ENCODE measurements at regions not wholly inside any gene's neighbourhood (a gene's known extent, or its start where the extent isn't known, plus 50 kb on each side); places are given as distances from the start of the nearest gene placed in this dataset.
"Not testable (repeated sequence)": the region's sequence is repeated elsewhere in the genome, so short reads cannot be mapped to it uniquely, and the experiment has no call there.

- Histone ChIP-seq H3K4me3 (ENCODE audit: insufficient read depth, low read depth, low read length) (no peak overlapping the region), H3K27me3 (ENCODE audit: control insufficient read depth, insufficient read depth, low read length) (no peaks in the 10 kb centered on the region), H3K36me3 (replicated peaks; ENCODE audit: control insufficient read depth, insufficient read depth, low read length) (no peaks in the 10 kb centered on the region)
- no peak for DNase-seq
Observed at GRCh38 chr2:184031402-184032147, 566.8 kb upstream of the ZNF804A start.

- Histone ChIP-seq H3K27me3 (ENCODE audit: control insufficient read depth, insufficient read depth, low read length) (no peaks in the 10 kb centered on the region), H3K4me3 (ENCODE audit: insufficient read depth, low read depth, low read length) (no peak overlapping the region), H3K36me3 (replicated peaks; ENCODE audit: control insufficient read depth, insufficient read depth, low read length) (no peaks in the 10 kb centered on the region)
- DNase-seq: no peak
Observed at GRCh38 chr2:184032983-184033382, 565.3 kb upstream of the ZNF804A start.

- no peaks in the 10 kb centered on the region for H3K36me3 ChIP-seq (replicated peaks; ENCODE audit: control insufficient read depth, insufficient read depth, low read length)
- H3K4me3 ChIP-seq (ENCODE audit: insufficient read depth, low read depth, low read length): no peak overlapping the region
- no peaks in the 10 kb centered on the region for H3K27me3 ChIP-seq (ENCODE audit: control insufficient read depth, insufficient read depth, low read length)
- no peak for DNase-seq
Observed at GRCh38 chr2:184037273-184037672, 561.1 kb upstream of the ZNF804A start.

- H3K36me3 ChIP-seq (replicated peaks; ENCODE audit: control insufficient read depth, insufficient read depth, low read length): no peaks in the 10 kb centered on the region
- H3K27me3 ChIP-seq (ENCODE audit: control insufficient read depth, insufficient read depth, low read length): no peaks in the 10 kb centered on the region
- H3K4me3 ChIP-seq (ENCODE audit: insufficient read depth, low read depth, low read length): no peak overlapping the region
- no peak for DNase-seq
Observed at GRCh38 chr2:184039493-184039892, 558.8 kb upstream of the ZNF804A start.

- no peaks in the 10 kb centered on the region for H3K27me3 ChIP-seq (ENCODE audit: control insufficient read depth, insufficient read depth, low read length)
- DNase-seq: no peak
- H3K36me3 ChIP-seq (replicated peaks; ENCODE audit: control insufficient read depth, insufficient read depth, low read length): no peaks in the 10 kb centered on the region
- H3K4me3 ChIP-seq (ENCODE audit: insufficient read depth, low read depth, low read length): no peak overlapping the region
Observed at GRCh38 chr2:184040230-184040629, 558.1 kb upstream of the ZNF804A start.

- Histone ChIP-seq H3K4me3 (ENCODE audit: insufficient read depth, low read depth, low read length) (no peak overlapping the region), H3K27me3 (ENCODE audit: control insufficient read depth, insufficient read depth, low read length) (no peaks in the 10 kb centered on the region), H3K36me3 (replicated peaks; ENCODE audit: control insufficient read depth, insufficient read depth, low read length) (no peaks in the 10 kb centered on the region)
- DNase-seq: no peak
Observed at GRCh38 chr2:184041077-184041476, 557.3 kb upstream of the ZNF804A start.

GRCh38 chr2:184041777-184042176, 556.6 kb upstream of the ZNF804A start:
- Histone ChIP-seq H3K4me3 (ENCODE audit: insufficient read depth, low read depth, low read length) (no peak overlapping the region), H3K36me3 (replicated peaks; ENCODE audit: control insufficient read depth, insufficient read depth, low read length) (no peaks in the 10 kb centered on the region), H3K27me3 (ENCODE audit: control insufficient read depth, insufficient read depth, low read length) (no peaks in the 10 kb centered on the region)
- no peak for DNase-seq

GRCh38 chr2:184047536-184047935, 550.8 kb upstream of the ZNF804A start:
- no peak for DNase-seq
- Histone ChIP-seq H3K4me3 (ENCODE audit: insufficient read depth, low read depth, low read length) (no peak overlapping the region), H3K36me3 (replicated peaks; ENCODE audit: control insufficient read depth, insufficient read depth, low read length) (no peaks in the 10 kb centered on the region), H3K27me3 (ENCODE audit: control insufficient read depth, insufficient read depth, low read length) (no peaks in the 10 kb centered on the region)

GRCh38 chr2:184049566-184049965, 548.8 kb upstream of the ZNF804A start:
- Histone ChIP-seq H3K27me3 (ENCODE audit: control insufficient read depth, insufficient read depth, low read length) (no peaks in the 10 kb centered on the region), H3K4me3 (ENCODE audit: insufficient read depth, low read depth, low read length) (no peak overlapping the region), H3K36me3 (replicated peaks; ENCODE audit: control insufficient read depth, insufficient read depth, low read length) (no peaks in the 10 kb centered on the region)
- DNase-seq: no peak

GRCh38 chr2:184053326-184053725, 545.0 kb upstream of the ZNF804A start:
- Histone ChIP-seq H3K36me3 (replicated peaks; ENCODE audit: control insufficient read depth, insufficient read depth, low read length) (no peaks in the 10 kb centered on the region), H3K4me3 (ENCODE audit: insufficient read depth, low read depth, low read length) (no peak overlapping the region), H3K27me3 (ENCODE audit: control insufficient read depth, insufficient read depth, low read length) (no peaks in the 10 kb centered on the region)
- no peak for DNase-seq

- H3K27me3 ChIP-seq (ENCODE audit: control insufficient read depth, insufficient read depth, low read length); H3K4me3 ChIP-seq (ENCODE audit: insufficient read depth, low read depth, low read length); DNase-seq; H3K36me3 ChIP-seq (replicated peaks; ENCODE audit: control insufficient read depth, insufficient read depth, low read length): not testable (repeated sequence)
Observed at GRCh38 chr2:184054419-184054818, 543.9 kb upstream of the ZNF804A start.

GRCh38 chr2:184057910-184058309, 540.4 kb upstream of the ZNF804A start:
- no peaks in the 10 kb centered on the region for H3K27me3 ChIP-seq (ENCODE audit: control insufficient read depth, insufficient read depth, low read length)
- H3K36me3 ChIP-seq (replicated peaks; ENCODE audit: control insufficient read depth, insufficient read depth, low read length): no peaks in the 10 kb centered on the region
- no peak overlapping the region for H3K4me3 ChIP-seq (ENCODE audit: insufficient read depth, low read depth, low read length)
- no peak for DNase-seq

GRCh38 chr2:184060268-184060667, 538.1 kb upstream of the ZNF804A start:
- not testable (repeated sequence) for DNase-seq

GRCh38 chr2:184067502-184067901, 530.8 kb upstream of the ZNF804A start:
- H3K27me3 ChIP-seq (ENCODE audit: control insufficient read depth, insufficient read depth, low read length): no peaks in the 10 kb centered on the region
- peak; percentile 9 for DNase-seq
- no peak overlapping the region for H3K4me3 ChIP-seq (ENCODE audit: insufficient read depth, low read depth, low read length)
- no peaks in the 10 kb centered on the region for H3K36me3 ChIP-seq (replicated peaks; ENCODE audit: control insufficient read depth, insufficient read depth, low read length)

More at GRCh38 chr2:184060268-184060667, 538.1 kb upstream of the ZNF804A start:
- H3K36me3 ChIP-seq (replicated peaks; ENCODE audit: control insufficient read depth, insufficient read depth, low read length); H3K27me3 ChIP-seq (ENCODE audit: control insufficient read depth, insufficient read depth, low read length); H3K4me3 ChIP-seq (ENCODE audit: insufficient read depth, low read depth, low read length): not testable (repeated sequence)

GRCh38 chr2:184072470-184072869, 525.9 kb upstream of the ZNF804A start:
- DNase-seq: no peak
- H3K27me3 ChIP-seq (ENCODE audit: control insufficient read depth, insufficient read depth, low read length): no peaks in the 10 kb centered on the region
- no peak overlapping the region for H3K4me3 ChIP-seq (ENCODE audit: insufficient read depth, low read depth, low read length)
- no peaks in the 10 kb centered on the region for H3K36me3 ChIP-seq (replicated peaks; ENCODE audit: control insufficient read depth, insufficient read depth, low read length)

GRCh38 chr2:184078496-184078895, 519.8 kb upstream of the ZNF804A start:
- Histone ChIP-seq H3K36me3 (replicated peaks; ENCODE audit: control insufficient read depth, insufficient read depth, low read length) (no peaks in the 10 kb centered on the region), H3K4me3 (ENCODE audit: insufficient read depth, low read depth, low read length) (no peak overlapping the region), H3K27me3 (ENCODE audit: control insufficient read depth, insufficient read depth, low read length) (no peaks in the 10 kb centered on the region)
- DNase-seq: no peak
